ENCODE measurements at regions not wholly inside any gene's neighbourhood (a gene's known extent, or its start where the extent isn't known, plus 50 kb on each side); places are given as distances from the start of the nearest gene placed in this dataset.

- TF ChIP-seq CTCF (IDR thresholded peaks at IDR 0.05) (no peak), POLR2A (IDR thresholded peaks at IDR 0.05) (no peak)
Observed at GRCh38 chr4:148764720-148765119, 322.5 kb upstream of the NR3C2 start.
